Adrenal gland (tissue), 9 donors: ENCODE measurements at regions not wholly inside any gene's neighbourhood (a gene's known extent, or its start where the extent isn't known, plus 50 kb on each side); places are given as distances from the start of the nearest gene placed in this dataset.
"Not testable (repeated sequence)": the region's sequence is repeated elsewhere in the genome, so short reads cannot be mapped to it uniquely, and the experiment has no call there.

Experiments used
- DNase-seq, 7 donors: peaks; one replicate each; pipeline ENCODE4 v3.0.0-alpha.2; 2019 to 2020
- H3K27ac ChIP-seq, 5 donors: fragments of 200-600 bp; sonication (generic) in 4 of 5; 1 replicate in 3 of 5; 2 replicates in 2 of 5; pipeline versions ENCODE4 v1.5.1 to v1.8.0; 2016 to 2020; ENCODE audit warnings: mild to moderate bottlenecking in 1 of 5
- H3K27me3 ChIP-seq: fragments of 200-600 bp; 2 replicates; pipeline ENCODE4 v1.8.0; 2021
- H3K36me3 ChIP-seq, 2 donors: fragments of 200-600 bp; replicated peaks in 1 of 2; 1 replicate in 1 of 2; 2 replicates in 1 of 2; pipeline versions ENCODE4 v1.5.1 to v1.8.0; 2018 to 2022
- H3K4me1 ChIP-seq, 2 donors: fragments of 200-600 bp; replicated peaks in 1 of 2; 1 replicate in 1 of 2; 2 replicates in 1 of 2; pipeline versions ENCODE4 v1.5.1 to v1.8.0; 2018 to 2021
- H3K4me3 ChIP-seq, 4 donors: fragments of 200-600 bp; sonication (generic) in 3 of 4; one replicate each; pipeline ENCODE4 v1.5.1; 2016 to 2018
- H3K9me3 ChIP-seq, 3 donors: fragments of 200-600 bp; sonication (generic) in 1 of 3; replicated peaks in 1 of 3; 1 replicate in 2 of 3; 2 replicates in 1 of 3; pipeline versions ENCODE4 v1.5.1 to v1.8.0; 2016 to 2021
- POLR2A ChIP-seq, 2 donors: fragments of 450-650 bp; IDR thresholded peaks; one replicate each; pipeline ENCODE4 v1.6.1; 2017; ENCODE audit warnings: antibody characterized with exemption in 2 of 2, mild to moderate bottlenecking in 2 of 2, moderate library complexity in 1 of 2
- WGBS, 4 donors: extraction: QIAGEN DNeasy Blood & Tissue Kit in 2 of 4; methylation state at CpG; one replicate each; pipeline versions ENCODE4 v1.1.5 to v1.1.7; 2013 to 2017; 5-methylcytosine and 5-hydroxymethylcytosine counted together
- intact Hi-C, 2 donors: fragments of 100-400 bp; cut with DNase I; formaldehyde crosslinking; loops; one replicate each; pipeline versions ENCODE4 v1.14.1 to v1.15.0; 2022 to 2023
- TF ChIP-seq, protein P1 (sequence below), 6 experiments: fragments of 450-650 bp in 4 of 6; fragments of 200-600 bp in 2 of 6; sonication (generic) in 1 of 6; IDR thresholded peaks; 1 replicate in 5 of 6; 2 replicates in 1 of 6; pipeline versions ENCODE4 v1.5.1 to v1.8.0; 2016 to 2021; ENCODE audit warnings: antibody characterized with exemption in 6 of 6, mild to moderate bottlenecking in 2 of 6, moderate library complexity in 1 of 6
- donor health status: healthy with polysubstance abuse.
- donor health status: Bipolar disorder and iron deficiency.
- donor health status: DM: yes; HTN: yes; CAD: no.
- donor health status: DM: no; HTN: no; CAD: no.
- donor health status: DM: no; HTN: no; CAD: no.

DNA sequence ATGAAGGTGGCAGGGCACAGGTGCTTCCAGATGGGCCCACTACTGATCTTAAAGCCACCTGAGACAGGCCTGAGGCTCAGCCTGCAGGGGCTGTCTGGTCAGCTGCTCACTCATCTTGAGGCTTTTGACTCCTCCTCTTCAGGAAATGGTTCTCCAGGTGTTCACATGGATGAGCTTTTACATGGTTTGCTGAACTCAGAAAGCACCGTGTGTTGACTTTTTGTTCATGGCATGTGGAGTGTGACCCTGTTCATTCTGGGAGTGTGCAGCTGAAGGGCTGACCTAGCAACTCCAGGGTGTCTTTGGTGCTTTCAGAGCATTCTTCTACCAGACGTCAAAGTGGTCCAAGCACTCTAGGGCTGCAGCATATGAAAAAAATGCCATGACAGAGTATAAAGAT is 111.1 kb downstream of the CCNG2 start:
- Histone ChIP-seq H3K27me3 (no peaks in the 10 kb centered on the region), H3K9me3 (no peaks in the 10 kb centered on the region), H3K4me1 (no peaks in the 10 kb centered on the region), H3K36me3 (no peaks in the 10 kb centered on the region), H3K27ac (no peak overlapping the region), H3K4me3 (no peak overlapping the region)
- intact Hi-C loops = no loop called here
- WGBS, 4 donors = 35 to 71% (median 66%) methylated on average over 2 of the region's 2 CpGs
- TF ChIP-seq POLR2A (IDR thresholded peaks at IDR 0.05) = no peak
- TF ChIP-seq, protein P1, sequence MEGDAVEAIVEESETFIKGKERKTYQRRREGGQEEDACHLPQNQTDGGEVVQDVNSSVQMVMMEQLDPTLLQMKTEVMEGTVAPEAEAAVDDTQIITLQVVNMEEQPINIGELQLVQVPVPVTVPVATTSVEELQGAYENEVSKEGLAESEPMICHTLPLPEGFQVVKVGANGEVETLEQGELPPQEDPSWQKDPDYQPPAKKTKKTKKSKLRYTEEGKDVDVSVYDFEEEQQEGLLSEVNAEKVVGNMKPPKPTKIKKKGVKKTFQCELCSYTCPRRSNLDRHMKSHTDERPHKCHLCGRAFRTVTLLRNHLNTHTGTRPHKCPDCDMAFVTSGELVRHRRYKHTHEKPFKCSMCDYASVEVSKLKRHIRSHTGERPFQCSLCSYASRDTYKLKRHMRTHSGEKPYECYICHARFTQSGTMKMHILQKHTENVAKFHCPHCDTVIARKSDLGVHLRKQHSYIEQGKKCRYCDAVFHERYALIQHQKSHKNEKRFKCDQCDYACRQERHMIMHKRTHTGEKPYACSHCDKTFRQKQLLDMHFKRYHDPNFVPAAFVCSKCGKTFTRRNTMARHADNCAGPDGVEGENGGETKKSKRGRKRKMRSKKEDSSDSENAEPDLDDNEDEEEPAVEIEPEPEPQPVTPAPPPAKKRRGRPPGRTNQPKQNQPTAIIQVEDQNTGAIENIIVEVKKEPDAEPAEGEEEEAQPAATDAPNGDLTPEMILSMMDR (IDR thresholded peaks at IDR 0.05) = no peak
- no peak for DNase-seq

DNA sequence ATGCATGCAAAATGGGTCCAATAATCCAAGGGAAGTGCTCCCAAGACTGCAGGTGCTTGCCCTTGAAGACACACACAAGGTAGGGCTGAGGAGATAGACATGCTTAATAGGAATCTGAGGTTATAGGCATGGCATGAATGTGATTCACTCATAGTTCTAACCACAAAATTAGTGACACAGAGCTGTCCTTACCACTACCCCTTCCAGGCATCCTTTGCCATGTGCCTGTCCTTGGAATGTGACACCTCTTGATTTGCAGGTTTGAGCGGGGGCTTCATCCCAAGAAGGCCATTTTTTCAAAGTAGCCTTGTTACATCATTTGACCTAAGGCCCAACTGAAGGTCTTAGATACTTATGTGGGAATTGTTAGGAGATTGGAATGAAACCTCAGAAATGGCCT is 112.5 kb downstream of the CCNG2 start:
- Histone ChIP-seq H3K9me3 (no peaks in the 10 kb centered on the region), H3K27me3 (no peaks in the 10 kb centered on the region), H3K36me3 (no peaks in the 10 kb centered on the region), H3K4me1 (no peaks in the 10 kb centered on the region), H3K27ac (no peak overlapping the region), H3K4me3 (no peak overlapping the region)
- no peak for DNase-seq
- intact Hi-C loops = no loop called here
- TF ChIP-seq, protein P1 (IDR thresholded peaks at IDR 0.05) = no peak
- no peak for TF ChIP-seq POLR2A (IDR thresholded peaks at IDR 0.05)
- WGBS, 4 donors = 38 to 71% (median 65%) methylated on average over 1 of the region's 1 CpG

DNA sequence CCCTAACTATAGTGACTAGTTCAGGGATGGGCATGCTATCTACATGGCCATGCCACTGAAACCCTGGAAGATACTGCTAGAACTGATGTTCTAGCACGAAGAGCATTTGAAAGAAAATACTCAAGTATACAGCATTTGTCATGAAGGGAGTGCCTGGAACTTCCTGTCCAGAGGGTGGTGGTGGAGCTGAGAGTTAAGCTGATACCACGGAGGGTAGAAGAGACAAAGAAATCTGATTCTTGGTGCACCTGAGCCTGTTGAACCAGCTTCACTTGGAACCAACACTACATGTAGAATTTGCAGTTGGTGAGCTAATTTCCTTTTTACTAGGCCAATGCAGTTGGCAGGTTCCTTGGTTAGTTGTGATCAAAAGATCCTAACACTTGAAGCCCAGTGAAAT is 116.4 kb downstream of the CCNG2 start:
- H3K4me1 ChIP-seq = no peaks in the 10 kb centered on the region
- no peaks in the 10 kb centered on the region for H3K36me3 ChIP-seq
- no peak for DNase-seq
- no peak overlapping the region for H3K4me3 ChIP-seq
- intact Hi-C loops = no loop called here
- 61 to 66% (median 63%) methylated on average over 2 of the region's 2 CpGs for WGBS, 4 donors
- H3K27ac ChIP-seq = no peak overlapping the region
- no peaks in the 10 kb centered on the region for H3K9me3 ChIP-seq
- TF ChIP-seq, protein P1 (IDR thresholded peaks at IDR 0.05) = no peak
- TF ChIP-seq POLR2A (IDR thresholded peaks at IDR 0.05) = no peak
- H3K27me3 ChIP-seq = no peaks in the 10 kb centered on the region

DNA sequence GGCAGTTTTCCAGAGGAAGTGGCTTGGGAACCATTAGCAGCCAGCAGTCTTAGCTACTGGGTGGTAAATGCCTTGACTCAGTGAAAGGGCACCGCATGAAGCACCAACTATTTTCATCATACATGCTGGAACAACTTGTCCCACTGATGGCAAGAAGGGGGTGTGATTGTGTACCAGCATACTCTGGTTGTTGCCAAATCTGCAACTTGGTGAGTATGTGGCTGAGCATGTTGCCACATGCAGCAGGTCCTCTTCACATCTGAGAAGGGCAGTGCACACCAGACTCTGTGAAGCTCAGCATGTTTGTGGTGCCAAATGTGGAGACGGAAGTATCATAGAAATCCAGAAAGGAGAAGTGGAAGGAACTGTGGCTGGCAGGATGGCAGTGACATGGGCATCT is 122.1 kb downstream of the CCNG2 start:
- H3K36me3 ChIP-seq, H3K27ac ChIP-seq, H3K9me3 ChIP-seq, H3K27me3 ChIP-seq, H3K4me3 ChIP-seq, intact Hi-C loops, DNase-seq, H3K4me1 ChIP-seq: not testable (repeated sequence)
- WGBS, 4 donors = 49 to 92% (median 65%) methylated on average over 1 to 2 of the region's 2 CpGs

DNA sequence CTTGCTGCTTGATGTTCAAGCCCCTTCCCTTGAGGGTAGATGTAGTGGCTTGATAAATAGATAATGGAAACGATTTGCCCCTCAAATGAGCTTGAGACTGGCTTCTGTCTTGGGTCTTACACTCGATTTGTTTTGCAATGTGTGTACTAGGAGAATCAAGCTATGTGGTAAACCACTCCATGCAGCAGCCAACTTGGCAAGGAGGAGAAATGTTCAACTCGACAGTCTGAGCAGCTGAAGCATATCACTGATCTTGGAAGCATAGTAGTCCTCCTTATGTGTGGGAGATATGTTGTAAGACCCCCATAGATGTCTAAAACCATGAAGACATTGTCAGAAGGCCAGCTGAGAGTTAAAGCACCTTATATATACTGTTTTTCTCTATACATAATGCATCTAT is 125.3 kb downstream of the CCNG2 start:
- Histone ChIP-seq H3K27ac (no peak overlapping the region), H3K36me3 (no peaks in the 10 kb centered on the region), H3K4me1 (no peaks in the 10 kb centered on the region), H3K27me3 (no peaks in the 10 kb centered on the region), H3K4me3 (no peak overlapping the region), H3K9me3 (no peaks in the 10 kb centered on the region)
- intact Hi-C loops = no loop called here
- no peak for DNase-seq
- TF ChIP-seq, protein P1 (IDR thresholded peaks at IDR 0.05) = no peak
- 45 to 70% (median 53%) methylated on average over 3 of the region's 3 CpGs for WGBS, 4 donors
